GM10266 (cell line): ENCODE measurements at regions not wholly inside any gene's neighbourhood (a gene's known extent, or its start where the extent isn't known, plus 50 kb on each side); places are given as distances from the start of the nearest gene placed in this dataset.
"Not testable (repeated sequence)": the region's sequence is repeated elsewhere in the genome, so short reads cannot be mapped to it uniquely, and the experiment has no call there.

Experiments
- DNase-seq: peaks from one replicate; pipeline ENCODE4 v3.0.0; 2012; ENCODE audit errors: extremely low spot score
- CTCF ChIP-seq: IDR thresholded peaks from 2 replicates; pipeline ENCODE4 v1.5.1; 2012; ENCODE audit warnings: mild to moderate bottlenecking, low read depth; ENCODE audit not compliant: control insufficient read depth, insufficient read depth; ENCODE audit errors: missing control alignments

- no peak for DNase-seq
- TF ChIP-seq CTCF, result no peak
Measured at GRCh38 chr7:65796205-65796604, 76.7 kb upstream of the VKORC1L1 start.

GRCh38 chr7:65797086-65797485 lies 75.8 kb upstream of the VKORC1L1 start:
- not testable (repeated sequence) for DNase-seq

GRCh38 chr7:65797566-65797965 lies 75.3 kb upstream of the VKORC1L1 start:
- DNase-seq, result not testable (repeated sequence)

- no peak for TF ChIP-seq CTCF
- DNase-seq, result peak; percentile 40
Measured at GRCh38 chr7:65798111-65799075, 74.5 kb upstream of the VKORC1L1 start.

GRCh38 chr7:65800191-65800590 lies 72.7 kb upstream of the VKORC1L1 start:
- not testable (repeated sequence) for DNase-seq

GRCh38 chr7:65800890-65801341 lies 72.0 kb upstream of the VKORC1L1 start:
- no peak for DNase-seq
- no peak for TF ChIP-seq CTCF

GRCh38 chr7:65804887-65805286 lies 68.0 kb upstream of the VKORC1L1 start:
- DNase-seq, result no peak
- TF ChIP-seq CTCF, result no peak

GRCh38 chr7:65807067-65807466 lies 65.8 kb upstream of the VKORC1L1 start:
- not testable (repeated sequence) for DNase-seq

- DNase-seq, result peak; percentile 47
- TF ChIP-seq CTCF, result no peak
Measured at GRCh38 chr7:65809259-65809981, 63.5 kb upstream of the VKORC1L1 start.
